HEK293T (cell line): ENCODE measurements at regions not wholly inside any gene's neighbourhood (a gene's known extent, or its start where the extent isn't known, plus 50 kb on each side); places are given as distances from the start of the nearest gene placed in this dataset.

Source experiments
- FOXM1 ChIP-seq: fragments of 450-650 bp; IDR thresholded peaks from 2 replicates; pipeline ENCODE4 v1.6.1; 2017; ENCODE audit warnings: mild to moderate bottlenecking, borderline replicate concordance
- SP1 ChIP-seq: fragments of 450-650 bp; IDR thresholded peaks from 2 replicates; pipeline ENCODE4 v1.6.1; 2017

DNA sequence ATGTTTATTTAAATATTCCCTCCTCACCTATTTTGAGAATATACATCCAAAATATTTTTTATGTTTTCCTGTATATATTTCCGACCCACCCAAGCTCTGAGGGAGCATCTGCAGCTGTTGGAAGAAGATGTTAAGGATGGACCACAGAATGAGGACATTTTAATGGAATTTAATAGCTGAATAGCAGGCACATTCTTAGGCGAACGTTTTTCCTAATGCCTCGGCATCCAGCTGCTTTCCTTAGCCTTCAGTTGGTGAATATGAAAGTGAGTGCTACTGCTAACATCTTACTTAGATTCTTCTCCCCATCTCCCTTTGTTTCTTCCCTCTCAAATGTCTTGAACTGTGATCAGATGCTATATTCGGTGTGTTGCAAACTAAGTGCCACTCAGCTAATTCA lies 158.0 kb upstream of the CTSO start:
- no peak for TF ChIP-seq SP1
- TF ChIP-seq FOXM1: no peak
